GM08714 (cell line): ENCODE measurements at regions not wholly inside any gene's neighbourhood (a gene's known extent, or its start where the extent isn't known, plus 50 kb on each side); places are given as distances from the start of the nearest gene placed in this dataset.

Source experiments
- H3K4me3 ChIP-seq: fragments of 200-500 bp; sonication (Bioruptor generic); 2 replicates; pipeline ENCODE4 v1.5.1; 2014; ENCODE audit warnings: mild to moderate bottlenecking, low read length, inconsistent platforms
- ZNF274 ChIP-seq: IDR thresholded peaks from 2 replicates; pipeline ENCODE4 v1.6.1; 2012; ENCODE audit warnings: mild to moderate bottlenecking, low read depth, low read length

GRCh38 chr13:90673746-90674145, 673.7 kb upstream of the MIR17HG start:
- H3K4me3 ChIP-seq: no peak overlapping the region
- no peak for TF ChIP-seq ZNF274

- no peak overlapping the region for H3K4me3 ChIP-seq
- no peak for TF ChIP-seq ZNF274
Observed at GRCh38 chr13:90675129-90675528, 672.4 kb upstream of the MIR17HG start.

- H3K4me3 ChIP-seq: no peak overlapping the region
- TF ChIP-seq ZNF274: no peak
Observed at GRCh38 chr13:90680826-90681225, 666.7 kb upstream of the MIR17HG start.

GRCh38 chr13:90683711-90684131, 663.8 kb upstream of the MIR17HG start:
- H3K4me3 ChIP-seq: no peak overlapping the region
- TF ChIP-seq ZNF274: no peak

GRCh38 chr13:90686442-90686841, 661.0 kb upstream of the MIR17HG start:
- no peak overlapping the region for H3K4me3 ChIP-seq
- no peak for TF ChIP-seq ZNF274

GRCh38 chr13:90689111-90689510, 658.4 kb upstream of the MIR17HG start:
- H3K4me3 ChIP-seq: no peak overlapping the region
- no peak for TF ChIP-seq ZNF274

GRCh38 chr13:90690458-90691080, 656.9 kb upstream of the MIR17HG start:
- H3K4me3 ChIP-seq: no peak overlapping the region
- TF ChIP-seq ZNF274: no peak

- no peak for TF ChIP-seq ZNF274
- H3K4me3 ChIP-seq: no peak overlapping the region
Observed at GRCh38 chr13:90696254-90696653, 651.2 kb upstream of the MIR17HG start.

- no peak for TF ChIP-seq ZNF274
- H3K4me3 ChIP-seq: no peak overlapping the region
Observed at GRCh38 chr13:90696656-90697055, 650.8 kb upstream of the MIR17HG start.

- H3K4me3 ChIP-seq: no peak overlapping the region
- no peak for TF ChIP-seq ZNF274
Observed at GRCh38 chr13:90700340-90700739, 647.1 kb upstream of the MIR17HG start.

- no peak for TF ChIP-seq ZNF274
- no peak overlapping the region for H3K4me3 ChIP-seq
Observed at GRCh38 chr13:90701264-90701663, 646.2 kb upstream of the MIR17HG start.

- H3K4me3 ChIP-seq: no peak overlapping the region
- TF ChIP-seq ZNF274: no peak
Observed at GRCh38 chr13:90702050-90702449, 645.4 kb upstream of the MIR17HG start.

- TF ChIP-seq ZNF274: no peak
Observed at GRCh38 chr13:90706631-90707030, 640.9 kb upstream of the MIR17HG start.

GRCh38 chr13:90708128-90708527, 639.4 kb upstream of the MIR17HG start:
- TF ChIP-seq ZNF274: no peak

More at GRCh38 chr13:90706631-90707030, 640.9 kb upstream of the MIR17HG start:
- H3K4me3 ChIP-seq: no peak overlapping the region

GRCh38 chr13:90709319-90709718, 638.2 kb upstream of the MIR17HG start:
- TF ChIP-seq ZNF274: no peak
- no peak overlapping the region for H3K4me3 ChIP-seq

More at GRCh38 chr13:90708128-90708527, 639.4 kb upstream of the MIR17HG start:
- no peak overlapping the region for H3K4me3 ChIP-seq
